ENCODE measurements at regions not wholly inside any gene's neighbourhood (a gene's known extent, or its start where the extent isn't known, plus 50 kb on each side); places are given as distances from the start of the nearest gene placed in this dataset.

DNA sequence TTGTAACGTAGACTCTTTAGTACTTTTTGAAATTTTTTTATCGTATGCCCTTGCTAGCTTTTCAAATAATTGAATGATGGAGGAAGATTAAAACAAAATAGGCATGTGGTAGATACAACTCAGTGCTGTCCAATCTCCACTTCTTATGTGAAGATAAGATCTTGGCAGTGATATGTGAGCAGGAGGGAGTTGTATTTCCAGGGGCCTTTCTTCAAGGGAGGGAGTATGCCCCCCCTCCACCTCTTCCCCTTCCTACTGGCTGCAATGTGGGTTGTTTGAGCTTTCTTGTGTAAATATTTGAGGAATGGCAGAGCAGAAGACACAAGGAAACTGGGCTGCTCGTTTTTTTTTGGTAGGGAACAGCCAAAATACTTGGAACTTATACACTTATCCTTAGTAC is 374.9 kb downstream of the PSAT1 start:
- DNase-seq (ENCODE audit: low spot score) = no peak
- no peaks in the 10 kb centered on the region for H3K9me3 ChIP-seq
- TF ChIP-seq, protein P1, sequence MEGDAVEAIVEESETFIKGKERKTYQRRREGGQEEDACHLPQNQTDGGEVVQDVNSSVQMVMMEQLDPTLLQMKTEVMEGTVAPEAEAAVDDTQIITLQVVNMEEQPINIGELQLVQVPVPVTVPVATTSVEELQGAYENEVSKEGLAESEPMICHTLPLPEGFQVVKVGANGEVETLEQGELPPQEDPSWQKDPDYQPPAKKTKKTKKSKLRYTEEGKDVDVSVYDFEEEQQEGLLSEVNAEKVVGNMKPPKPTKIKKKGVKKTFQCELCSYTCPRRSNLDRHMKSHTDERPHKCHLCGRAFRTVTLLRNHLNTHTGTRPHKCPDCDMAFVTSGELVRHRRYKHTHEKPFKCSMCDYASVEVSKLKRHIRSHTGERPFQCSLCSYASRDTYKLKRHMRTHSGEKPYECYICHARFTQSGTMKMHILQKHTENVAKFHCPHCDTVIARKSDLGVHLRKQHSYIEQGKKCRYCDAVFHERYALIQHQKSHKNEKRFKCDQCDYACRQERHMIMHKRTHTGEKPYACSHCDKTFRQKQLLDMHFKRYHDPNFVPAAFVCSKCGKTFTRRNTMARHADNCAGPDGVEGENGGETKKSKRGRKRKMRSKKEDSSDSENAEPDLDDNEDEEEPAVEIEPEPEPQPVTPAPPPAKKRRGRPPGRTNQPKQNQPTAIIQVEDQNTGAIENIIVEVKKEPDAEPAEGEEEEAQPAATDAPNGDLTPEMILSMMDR (IDR thresholded peaks at IDR 0.05) = no peak
- no peaks in the 10 kb centered on the region for H3K27me3 ChIP-seq
- H3K4me1 ChIP-seq = no peaks in the 10 kb centered on the region
- H3K4me3 ChIP-seq = no peak overlapping the region
- H3K36me3 ChIP-seq = no peaks in the 10 kb centered on the region
- no peak overlapping the region for H3K27ac ChIP-seq

DNA sequence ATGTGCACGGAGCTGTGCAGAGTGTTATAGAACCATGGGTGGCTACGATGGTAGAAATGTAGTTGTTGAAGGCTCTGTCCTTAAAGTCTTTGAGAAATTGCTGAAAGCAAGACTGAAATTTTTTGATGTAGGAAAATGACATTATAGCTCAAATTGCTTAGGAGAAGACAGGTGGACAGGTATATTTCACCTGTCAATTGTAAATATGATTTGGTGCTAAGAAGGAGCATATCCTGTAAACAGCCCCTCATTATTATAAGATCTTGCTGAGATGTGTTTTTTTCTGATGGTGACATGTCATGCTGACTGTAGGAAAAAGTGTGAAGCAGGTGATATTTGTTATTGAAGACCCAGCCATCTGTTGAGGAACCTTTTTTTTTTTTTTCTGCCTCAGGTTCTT is 377.9 kb downstream of the PSAT1 start:
- Histone ChIP-seq H3K9me3 (no peaks in the 10 kb centered on the region), H3K27me3 (no peaks in the 10 kb centered on the region), H3K4me1 (no peaks in the 10 kb centered on the region), H3K36me3 (no peaks in the 10 kb centered on the region), H3K27ac (no peak overlapping the region), H3K4me3 (no peak overlapping the region)
- TF ChIP-seq, protein P1 (IDR thresholded peaks at IDR 0.05) = no peak
- DNase-seq (ENCODE audit: low spot score) = no peak

DNA sequence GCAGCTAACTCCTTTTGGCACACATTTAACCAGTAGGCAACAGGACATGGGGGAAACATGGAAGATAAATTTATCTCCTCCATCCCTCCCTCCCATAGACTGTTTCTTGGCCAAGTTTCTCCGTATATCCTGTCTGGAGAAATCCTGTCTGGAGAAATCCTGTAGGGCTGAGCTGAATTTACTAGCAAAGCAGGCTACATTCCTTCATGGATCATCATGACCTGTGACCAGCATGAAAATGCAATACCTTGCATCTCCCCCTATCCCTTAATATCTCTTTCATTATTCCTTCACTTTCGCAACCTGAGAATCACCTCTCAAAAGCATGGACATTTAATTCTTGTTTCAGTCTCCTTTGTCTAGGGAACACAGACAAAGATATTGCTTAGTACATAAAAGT is 379.1 kb downstream of the PSAT1 start:
- H3K27me3 ChIP-seq = no peaks in the 10 kb centered on the region
- no peaks in the 10 kb centered on the region for H3K9me3 ChIP-seq
- no peaks in the 10 kb centered on the region for H3K36me3 ChIP-seq
- TF ChIP-seq, protein P1 (IDR thresholded peaks at IDR 0.05) = no peak
- no peak overlapping the region for H3K4me3 ChIP-seq
- H3K4me1 ChIP-seq = no peaks in the 10 kb centered on the region
- DNase-seq (ENCODE audit: low spot score) = no peak
- no peak overlapping the region for H3K27ac ChIP-seq

DNA sequence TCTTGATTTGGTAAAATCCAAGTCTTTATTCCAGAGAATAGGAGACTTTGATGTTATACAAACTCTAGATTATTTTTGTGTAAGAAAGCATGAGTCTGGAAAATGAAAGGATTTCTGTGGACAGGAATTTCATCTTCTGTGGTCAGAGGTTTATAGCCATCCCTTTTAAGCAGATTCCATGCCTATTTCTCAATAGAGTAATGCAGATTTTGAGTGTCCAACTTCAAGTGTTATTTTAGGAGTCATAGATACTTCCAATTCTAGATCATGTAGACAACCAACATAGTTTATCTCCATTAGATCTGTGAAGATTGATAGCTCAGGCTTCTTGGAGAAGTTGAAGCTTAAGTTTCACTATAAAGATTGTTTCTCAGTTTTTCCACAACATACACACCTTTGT is 379.7 kb downstream of the PSAT1 start:
- Histone ChIP-seq H3K4me3 (no peak overlapping the region), H3K4me1 (no peaks in the 10 kb centered on the region), H3K9me3 (no peaks in the 10 kb centered on the region), H3K27me3 (no peaks in the 10 kb centered on the region), H3K27ac (no peak overlapping the region), H3K36me3 (no peaks in the 10 kb centered on the region)
- TF ChIP-seq, protein P1 (IDR thresholded peaks at IDR 0.05) = no peak
- no peak for DNase-seq (ENCODE audit: low spot score)

DNA sequence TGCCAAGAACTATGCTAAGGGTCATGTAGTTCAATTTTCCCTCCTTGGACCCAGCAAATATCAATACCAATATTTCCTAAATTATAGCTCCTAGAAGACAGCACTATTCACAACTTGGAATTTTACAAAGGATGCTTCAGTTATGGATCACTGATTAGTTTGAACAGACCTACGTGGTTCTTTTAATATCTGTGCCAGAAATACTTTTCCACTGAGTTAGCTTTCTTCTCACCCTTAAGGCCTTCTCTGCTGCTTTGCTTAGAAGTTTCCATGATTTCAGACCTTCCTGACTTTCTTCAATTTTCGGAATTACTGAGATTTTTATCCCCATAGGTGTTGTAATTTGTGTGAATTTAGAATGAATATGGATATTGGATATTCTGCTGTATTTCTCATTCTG is 380.4 kb downstream of the PSAT1 start:
- no peak for DNase-seq (ENCODE audit: low spot score)

DNA sequence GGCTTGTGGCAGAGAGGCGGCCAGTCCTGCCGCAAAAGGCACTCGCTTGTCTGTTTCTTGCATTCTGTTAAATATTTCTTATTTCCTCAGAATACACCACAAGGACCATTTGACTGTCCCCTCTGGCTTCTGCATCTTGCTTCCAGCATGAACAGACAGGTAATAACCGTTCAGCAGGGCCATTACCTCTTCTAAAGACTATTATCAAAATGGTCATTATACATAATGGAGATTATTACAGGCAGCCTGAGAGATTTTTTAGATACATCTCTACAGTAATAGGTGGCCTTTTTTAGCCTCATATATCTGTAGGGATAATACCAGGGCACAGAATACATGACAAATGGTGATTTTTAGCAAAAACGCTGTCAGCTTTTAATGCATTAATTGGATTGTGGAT is 382.0 kb downstream of the PSAT1 start:
- no peaks in the 10 kb centered on the region for H3K4me1 ChIP-seq
- H3K27ac ChIP-seq = no peak overlapping the region
- H3K36me3 ChIP-seq = no peaks in the 10 kb centered on the region
- H3K4me3 ChIP-seq = no peak overlapping the region
- no peaks in the 10 kb centered on the region for H3K27me3 ChIP-seq
- TF ChIP-seq, protein P1 (IDR thresholded peaks at IDR 0.05) = no peak
- no peak for DNase-seq (ENCODE audit: low spot score)
- no peaks in the 10 kb centered on the region for H3K9me3 ChIP-seq

More for the DNA sequence above, 380.4 kb downstream of the PSAT1 start:
- no peaks in the 10 kb centered on the region for H3K27me3 ChIP-seq
- no peak overlapping the region for H3K4me3 ChIP-seq
- H3K36me3 ChIP-seq = no peaks in the 10 kb centered on the region
- TF ChIP-seq, protein P1 (IDR thresholded peaks at IDR 0.05) = no peak
- H3K4me1 ChIP-seq = no peaks in the 10 kb centered on the region
- no peaks in the 10 kb centered on the region for H3K9me3 ChIP-seq
- H3K27ac ChIP-seq = no peak overlapping the region
